ENCODE measurements at regions not wholly inside any gene's neighbourhood (a gene's known extent, or its start where the extent isn't known, plus 50 kb on each side); places are given as distances from the start of the nearest gene placed in this dataset.

DNA sequence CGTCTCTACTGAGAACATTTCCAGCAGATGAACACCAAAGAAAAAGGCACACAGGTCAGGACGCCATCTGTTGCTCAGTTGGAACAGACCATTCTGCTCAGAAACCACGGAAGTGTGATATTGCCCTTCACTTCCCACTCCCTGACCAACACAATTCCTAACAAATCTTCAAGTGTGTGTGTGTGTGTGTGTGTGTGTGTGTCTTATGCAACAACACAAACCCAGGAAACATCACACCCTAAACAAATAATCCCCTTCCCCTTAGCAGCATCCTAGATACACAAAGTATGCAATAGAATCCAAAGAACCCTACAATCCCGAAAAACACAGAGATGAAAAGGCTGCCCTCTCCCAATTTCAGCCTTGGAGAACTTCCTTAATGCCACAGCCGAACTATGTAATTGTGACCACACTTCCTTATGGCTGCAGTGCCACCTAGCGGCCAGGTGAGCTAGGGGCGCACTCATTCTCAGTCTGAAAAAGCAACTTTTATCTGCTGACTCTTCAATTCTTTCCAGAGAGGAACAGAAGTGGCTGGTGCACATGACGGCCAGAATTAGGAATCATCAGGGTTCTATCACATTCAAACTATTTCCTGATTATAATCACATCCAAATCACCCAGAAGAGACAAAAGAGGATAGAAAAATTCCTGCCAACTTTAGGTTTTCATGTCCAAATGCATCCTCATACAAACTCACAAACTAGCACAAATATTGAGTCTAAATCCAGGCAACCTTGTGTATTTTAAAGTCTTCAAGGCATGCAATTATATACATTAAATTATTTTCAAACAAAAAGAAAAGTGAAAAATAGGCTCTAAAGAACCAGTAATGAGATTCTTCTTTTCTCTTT is 164.9 kb downstream of the DHX15 start:
- peak; percentile 54 for DNase-seq (ENCODE audit: low read depth)

DNA sequence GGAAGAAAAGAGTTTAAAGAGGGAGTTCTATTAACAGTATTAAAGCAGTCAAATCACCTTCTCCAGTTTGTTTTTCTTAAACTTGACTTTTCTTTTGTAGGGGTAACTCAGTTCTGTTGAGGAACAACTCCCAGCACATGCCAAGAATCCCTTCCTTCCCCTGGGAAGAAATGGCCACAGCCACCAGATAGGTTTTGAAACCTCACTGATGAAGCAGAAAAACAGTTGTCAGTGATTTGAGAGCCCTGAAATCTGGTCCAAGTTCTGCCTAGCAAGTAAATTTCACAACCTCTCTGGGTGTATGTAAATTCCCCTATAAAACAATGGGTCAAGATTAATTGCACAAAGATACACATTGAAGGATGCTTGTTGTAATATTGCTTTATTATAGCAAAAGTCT is 167.1 kb downstream of the DHX15 start:
- DNase-seq (ENCODE audit: low read depth) = no peak

DNA sequence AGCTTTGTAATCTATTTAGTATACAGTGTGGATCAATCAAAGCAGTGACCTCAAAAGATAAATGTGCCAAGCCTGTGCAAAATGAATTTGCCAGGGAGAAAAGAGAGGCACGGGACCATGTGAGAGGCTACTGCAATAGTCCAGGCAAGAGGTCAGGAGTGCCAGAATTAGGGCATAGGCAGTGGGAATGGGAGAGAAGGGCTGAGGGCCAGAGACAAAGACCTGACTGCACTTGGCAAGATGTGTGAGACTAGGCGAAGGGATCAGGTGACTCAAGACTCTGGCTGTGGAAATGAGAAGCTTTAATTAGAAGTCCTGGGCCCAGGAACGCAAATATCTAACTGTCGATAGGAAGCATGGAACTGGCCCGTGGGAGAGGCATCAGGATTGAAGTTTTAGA is 168.1 kb downstream of the DHX15 start:
- no peak for DNase-seq (ENCODE audit: low read depth)

DNA sequence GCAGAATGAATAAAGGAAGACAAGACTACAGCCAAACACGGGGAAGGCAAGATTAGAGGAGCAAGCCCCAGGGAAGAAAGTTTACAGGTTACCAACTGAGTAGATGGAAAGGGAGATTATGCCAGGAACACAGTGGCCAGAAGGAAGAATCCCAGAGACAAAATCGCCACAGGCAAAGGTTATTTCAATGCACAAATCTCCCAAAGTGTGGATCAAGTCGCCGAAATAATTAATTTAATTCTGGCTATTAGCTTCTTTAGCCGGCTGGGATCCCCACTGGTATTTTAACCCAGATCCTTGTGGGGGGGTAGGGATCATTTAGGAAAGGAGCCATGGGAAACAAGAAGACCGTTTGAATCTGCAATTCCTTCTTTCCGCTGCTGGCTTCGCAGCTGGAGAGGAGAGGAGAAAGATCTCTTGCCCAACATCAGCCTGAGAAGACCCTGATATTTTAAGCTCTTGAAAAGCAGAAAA is 171.0 kb downstream of the DHX15 start:
- no peak for DNase-seq (ENCODE audit: low read depth)

DNA sequence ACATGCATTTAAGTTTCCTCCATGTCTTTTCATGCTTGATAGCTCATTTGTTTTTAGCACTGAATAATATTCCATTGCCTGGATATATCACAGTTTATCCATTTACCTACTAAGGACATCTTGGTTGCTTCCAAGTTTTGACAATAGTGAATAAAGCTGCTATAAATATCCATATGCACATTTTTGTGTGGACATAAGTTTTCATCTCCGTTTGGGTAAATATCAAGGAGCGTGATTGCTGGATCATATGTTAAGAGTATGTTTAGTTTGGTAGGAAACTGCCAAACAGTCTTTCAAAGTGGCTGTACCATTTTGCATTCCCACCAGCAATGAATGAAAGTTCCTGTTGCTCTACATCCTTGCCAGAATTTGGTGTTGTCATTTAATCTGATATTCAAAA is 172.5 kb downstream of the DHX15 start:
- no peak for DNase-seq (ENCODE audit: low read depth)

DNA sequence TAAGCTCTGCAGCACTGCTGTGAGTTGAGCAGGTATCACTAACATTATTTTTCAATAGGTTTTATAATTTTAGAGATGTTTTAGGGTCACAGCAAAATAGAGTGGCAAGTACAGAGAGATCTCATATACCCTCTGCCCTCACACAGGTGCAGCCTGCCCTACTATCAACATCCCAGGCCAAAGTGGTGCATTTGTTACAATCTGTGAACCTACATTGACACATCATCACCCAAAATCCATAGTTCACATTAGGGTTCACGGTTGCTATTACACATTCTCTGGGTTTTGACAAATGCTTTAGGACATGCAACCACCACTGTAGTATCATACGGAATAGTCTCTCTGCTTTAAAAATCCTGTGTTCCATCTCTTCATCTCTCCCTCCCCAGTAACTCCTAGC is 173.1 kb downstream of the DHX15 start:
- DNase-seq (ENCODE audit: low read depth) = no peak

DNA sequence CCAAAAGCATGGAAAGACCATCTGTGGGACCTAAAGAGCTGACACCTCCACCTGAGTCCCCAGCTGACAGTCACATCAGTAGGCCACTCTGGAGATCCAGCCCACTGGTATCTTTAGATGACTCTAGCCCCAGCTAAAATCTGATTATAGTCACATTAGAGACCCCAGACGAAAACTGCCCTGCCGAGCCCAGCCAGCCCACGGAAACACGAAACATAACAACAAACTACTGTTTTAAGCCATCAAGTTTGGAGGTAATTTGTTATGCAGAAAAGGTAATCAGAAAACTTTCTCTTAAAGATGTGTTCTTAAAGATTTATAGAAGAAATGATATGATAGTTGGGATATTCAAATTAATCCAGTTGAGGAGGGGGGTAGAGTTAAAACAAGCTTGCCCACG is 175.7 kb downstream of the DHX15 start:
- no peak for DNase-seq (ENCODE audit: low read depth)

DNA sequence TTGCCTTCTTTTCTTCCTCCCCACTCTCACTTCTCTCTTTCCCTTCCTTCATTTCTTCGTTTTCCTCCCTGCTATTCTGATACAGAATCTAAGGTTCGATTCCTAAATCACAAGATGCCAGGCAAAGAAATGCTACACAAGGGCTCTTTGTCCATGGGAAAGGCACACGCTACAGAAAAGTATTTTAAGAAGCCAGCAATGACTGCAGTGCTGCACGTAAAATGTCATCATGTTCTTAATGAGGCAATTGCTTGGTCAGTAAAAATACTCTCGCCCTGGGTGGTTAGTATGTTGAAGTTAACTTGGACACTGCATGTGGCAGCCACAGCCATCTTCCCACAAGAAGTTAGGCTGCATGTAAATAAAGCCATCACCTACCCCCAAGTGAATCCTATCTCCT is 178.4 kb downstream of the DHX15 start:
- no peak for DNase-seq (ENCODE audit: low read depth)

DNA sequence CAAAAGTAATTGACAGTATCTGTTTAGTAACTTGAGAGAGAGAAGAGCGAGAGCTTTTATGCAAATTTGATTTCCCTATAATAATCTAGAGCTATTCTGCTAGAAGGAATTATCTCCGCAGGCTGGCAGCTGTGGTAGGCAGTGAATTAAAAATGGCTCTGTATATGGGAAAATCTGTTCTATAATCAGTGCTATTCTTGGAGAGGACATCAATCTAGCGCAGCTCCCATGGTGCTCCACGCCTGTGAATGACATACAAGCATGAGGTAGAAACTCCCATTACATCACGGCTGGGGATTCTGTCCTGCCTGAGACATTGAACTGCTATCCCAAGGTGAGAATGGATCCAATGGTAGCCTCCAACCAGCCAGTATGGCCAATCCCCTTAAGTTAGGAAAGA is 179.0 kb downstream of the DHX15 start:
- DNase-seq (ENCODE audit: low read depth) = no peak

DNA sequence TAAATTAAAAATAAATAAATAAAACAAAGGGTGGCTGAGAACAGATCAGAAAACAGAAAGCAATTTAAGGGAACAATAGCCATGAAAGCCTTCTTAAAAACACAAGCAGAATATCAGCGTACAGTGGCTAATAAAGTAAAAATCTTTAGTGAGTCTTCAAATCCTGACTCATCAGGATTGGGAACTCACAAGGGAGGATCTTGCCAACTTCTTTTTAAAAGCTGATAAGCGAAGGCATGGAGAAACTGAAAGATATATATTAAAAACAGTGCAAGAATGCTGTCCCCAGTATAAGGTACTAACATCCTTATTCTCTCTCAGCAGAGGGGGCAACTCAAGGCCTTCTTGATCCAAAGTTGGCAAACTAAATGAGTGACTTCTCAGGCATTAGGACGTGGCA is 180.1 kb downstream of the DHX15 start:
- DNase-seq (ENCODE audit: low read depth) = no peak

DNA sequence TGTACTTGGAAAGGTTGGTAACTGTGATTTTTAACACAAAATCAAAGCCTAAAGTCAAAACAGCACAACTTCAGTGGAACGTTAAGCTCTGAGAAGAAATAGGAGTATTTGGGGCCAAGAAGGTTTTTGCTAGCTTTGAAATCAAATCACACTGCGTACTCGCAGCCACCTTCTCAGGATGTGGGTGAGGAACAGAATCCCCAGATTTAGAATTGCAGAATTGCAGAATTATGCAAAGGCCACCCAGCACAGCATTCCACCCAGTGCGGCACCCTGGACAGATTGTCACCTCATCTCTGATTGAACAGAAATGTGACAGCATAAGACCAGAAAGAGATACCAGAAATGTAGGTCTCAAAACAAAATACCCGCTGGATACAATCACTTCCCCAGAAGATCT is 181.1 kb downstream of the DHX15 start:
- DNase-seq (ENCODE audit: low read depth) = no peak

DNA sequence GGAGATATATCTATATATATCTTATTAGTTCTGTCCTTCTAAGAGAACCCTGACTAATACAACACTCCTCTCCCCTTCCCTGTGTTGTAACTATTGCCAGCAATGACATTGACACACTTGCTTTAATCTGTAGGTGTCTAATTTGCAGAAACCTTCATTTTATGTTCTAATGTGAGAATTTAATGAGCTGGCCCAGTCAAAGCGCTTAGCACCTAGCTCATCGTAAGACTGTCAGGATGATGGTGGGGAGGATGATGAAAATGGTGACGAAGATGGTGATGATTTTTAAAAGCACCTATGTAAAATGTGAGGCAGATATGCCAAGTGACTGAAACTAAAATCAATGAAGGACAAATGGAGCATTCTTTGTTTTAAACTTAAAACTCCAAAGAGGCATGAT is 183.8 kb downstream of the DHX15 start:
- DNase-seq (ENCODE audit: low read depth) = no peak

DNA sequence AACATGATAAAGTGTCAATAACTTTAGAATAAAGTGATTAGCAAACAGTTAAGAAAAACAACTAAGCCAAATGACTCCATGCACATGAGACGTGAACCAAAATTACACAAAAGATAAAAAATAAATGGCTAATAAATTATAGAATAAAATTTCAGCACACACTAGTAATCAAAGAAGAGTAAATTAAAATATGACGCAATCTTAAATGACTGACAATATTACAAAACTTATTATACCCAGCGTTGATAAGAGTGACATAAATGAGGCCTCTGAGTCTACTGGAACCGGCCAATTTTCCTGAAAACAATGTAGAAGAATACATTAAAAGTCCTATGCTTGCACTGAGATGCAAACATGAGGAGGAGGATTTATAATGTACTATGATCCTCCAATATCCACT is 187.4 kb downstream of the DHX15 start:
- DNase-seq (ENCODE audit: low read depth) = no peak

DNA sequence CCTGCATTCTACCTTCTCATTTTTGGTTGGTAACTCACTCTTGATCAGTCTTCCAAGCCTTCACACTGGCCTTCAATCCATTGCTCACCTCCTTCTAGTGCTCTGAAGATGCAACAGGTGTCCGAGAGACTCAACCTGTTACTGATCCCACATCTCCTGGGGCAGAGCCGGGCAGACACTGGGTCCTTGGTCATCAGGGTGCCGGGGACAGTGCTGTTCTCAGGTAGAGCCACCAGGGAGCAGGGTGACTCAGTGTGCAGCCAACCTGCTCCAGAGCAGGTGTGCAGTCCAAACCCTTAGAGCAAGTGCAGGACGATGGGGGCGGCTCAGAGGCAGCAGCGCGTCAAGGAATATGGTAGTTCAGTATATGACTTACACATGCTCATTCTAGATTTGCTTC is 188.4 kb downstream of the DHX15 start:
- no peak for DNase-seq (ENCODE audit: low read depth)

DNA sequence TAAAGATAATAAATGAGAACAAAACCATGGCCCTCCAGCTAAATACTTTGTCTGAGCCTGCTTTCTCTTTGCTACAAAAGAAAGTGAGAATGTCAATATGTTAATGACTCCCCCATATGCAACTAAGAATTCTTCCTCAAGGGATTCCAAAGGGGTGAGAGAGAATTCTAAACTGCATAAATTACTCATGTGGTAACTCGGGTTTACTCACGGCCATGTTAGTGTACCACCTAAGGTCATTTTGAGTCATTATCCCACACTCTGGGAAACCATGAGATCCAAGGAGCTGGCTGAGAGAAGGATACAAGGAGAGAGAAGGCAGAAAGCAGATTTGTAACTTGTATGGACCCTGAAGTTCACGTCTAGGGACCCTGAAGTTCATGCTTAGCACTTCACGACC is 190.3 kb downstream of the DHX15 start:
- peak; percentile 14 for DNase-seq (ENCODE audit: low read depth)

DNA sequence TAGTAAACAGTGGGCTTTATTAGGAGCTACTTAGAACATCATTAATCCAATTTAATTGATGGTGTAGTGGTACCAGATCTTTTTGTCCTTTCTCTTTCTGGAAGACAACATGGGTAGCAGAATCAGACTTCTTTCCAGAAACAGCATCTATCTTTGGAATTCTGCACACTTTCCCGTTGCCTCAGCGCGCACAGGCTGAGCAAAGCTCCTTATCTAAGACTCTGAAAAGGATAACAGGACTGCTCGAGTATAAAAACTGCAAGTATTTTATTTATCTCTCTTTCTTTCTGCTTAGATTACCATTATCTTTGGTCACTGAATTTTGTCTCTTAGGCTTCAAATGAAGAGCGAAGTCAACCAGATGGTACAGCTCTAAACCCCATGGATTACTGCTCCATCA is 191.7 kb downstream of the DHX15 start:
- no peak for DNase-seq (ENCODE audit: low read depth)

DNA sequence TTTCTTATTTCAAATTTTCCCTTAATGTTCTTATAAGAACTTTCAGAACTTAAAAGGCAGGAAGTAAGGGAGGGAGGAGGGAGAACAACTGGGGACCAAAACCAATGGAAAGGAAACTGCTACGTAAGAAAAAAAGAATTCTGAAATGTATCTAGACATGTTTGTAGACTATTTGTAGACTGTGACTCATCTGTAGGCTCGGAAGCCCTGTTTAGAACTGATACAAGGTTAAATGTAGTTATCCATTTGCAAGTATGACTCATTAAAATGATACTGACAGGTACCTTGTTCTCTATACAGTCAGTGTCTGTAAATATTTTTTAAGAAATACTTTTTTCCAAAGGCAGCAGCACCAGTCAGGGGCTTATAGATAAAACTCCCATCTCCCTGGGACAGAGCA is 202.0 kb downstream of the DHX15 start:
- peak; percentile 16 for DNase-seq (ENCODE audit: low read depth)

DNA sequence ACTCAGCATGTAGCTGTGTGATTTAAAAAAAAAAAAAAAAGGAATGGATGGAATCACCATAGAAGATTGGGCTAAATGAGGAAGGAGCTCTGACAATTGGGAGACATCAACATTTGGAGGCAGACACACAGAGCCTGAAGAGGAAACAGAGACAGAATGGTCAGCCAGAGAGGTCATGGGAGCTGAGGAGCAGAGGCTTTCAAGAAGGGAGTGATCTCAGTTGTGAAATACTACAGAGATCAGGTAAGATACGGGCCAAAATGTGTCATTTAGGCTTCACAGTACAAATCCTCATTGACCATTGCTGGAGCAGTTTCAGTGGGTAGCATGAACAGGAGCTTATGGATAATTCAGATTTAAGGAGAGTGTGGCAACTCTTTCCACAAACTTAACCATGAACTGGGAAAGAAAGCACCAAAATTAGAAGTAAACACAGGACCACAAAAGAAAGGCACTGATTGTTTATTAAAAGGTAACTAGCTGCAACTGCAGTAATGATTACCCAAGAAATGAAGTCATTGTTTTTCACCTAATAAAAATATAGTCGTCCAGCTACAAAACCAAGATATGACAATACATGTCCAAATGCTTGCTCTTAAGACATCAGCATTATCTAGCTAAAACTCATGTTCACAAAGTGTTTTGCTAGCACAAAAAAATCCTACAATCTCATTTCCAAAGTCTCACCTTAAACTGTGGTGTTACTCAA is 203.2 kb downstream of the DHX15 start:
- DNase-seq (ENCODE audit: low read depth) = no peak

DNA sequence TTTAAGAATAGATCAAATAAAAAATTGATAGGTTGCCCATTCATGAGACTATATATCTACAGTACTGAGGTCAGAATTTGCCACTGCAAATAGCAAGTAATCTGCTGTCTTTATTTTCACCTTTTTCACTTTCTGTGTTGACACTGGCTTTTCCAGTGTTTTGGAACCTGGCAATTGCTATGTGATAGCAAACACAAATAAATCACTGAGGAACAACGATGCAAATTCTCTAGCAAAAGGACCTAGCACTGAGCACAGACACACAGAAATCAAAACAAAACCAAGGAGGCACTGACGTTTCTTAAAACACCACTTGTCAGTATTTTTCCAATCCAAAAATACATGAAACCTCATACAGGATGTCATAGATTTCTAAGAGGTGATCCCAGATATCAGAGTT is 210.7 kb downstream of the DHX15 start:
- no peak for DNase-seq (ENCODE audit: low read depth)

DNA sequence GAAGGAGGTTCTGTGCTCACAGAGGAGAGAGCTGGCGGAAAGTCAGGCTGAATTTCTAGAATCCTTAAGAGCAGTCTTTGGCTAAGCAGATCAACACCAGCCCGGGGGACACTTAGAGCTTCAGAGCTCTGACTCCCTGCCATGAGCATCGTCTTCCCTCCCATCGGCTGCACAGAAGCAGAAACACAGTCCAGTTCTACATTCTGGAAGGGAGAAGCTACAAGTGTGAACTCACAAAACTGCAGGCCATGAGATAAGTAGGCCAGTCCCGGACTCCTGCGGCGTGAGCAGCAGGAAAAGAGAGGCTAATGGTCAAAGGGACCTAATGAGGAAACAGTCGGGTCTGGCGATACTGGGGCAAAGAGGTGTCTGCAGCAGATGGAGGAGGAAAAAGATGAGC is 211.5 kb downstream of the DHX15 start:
- no peak for DNase-seq (ENCODE audit: low read depth)

DNA sequence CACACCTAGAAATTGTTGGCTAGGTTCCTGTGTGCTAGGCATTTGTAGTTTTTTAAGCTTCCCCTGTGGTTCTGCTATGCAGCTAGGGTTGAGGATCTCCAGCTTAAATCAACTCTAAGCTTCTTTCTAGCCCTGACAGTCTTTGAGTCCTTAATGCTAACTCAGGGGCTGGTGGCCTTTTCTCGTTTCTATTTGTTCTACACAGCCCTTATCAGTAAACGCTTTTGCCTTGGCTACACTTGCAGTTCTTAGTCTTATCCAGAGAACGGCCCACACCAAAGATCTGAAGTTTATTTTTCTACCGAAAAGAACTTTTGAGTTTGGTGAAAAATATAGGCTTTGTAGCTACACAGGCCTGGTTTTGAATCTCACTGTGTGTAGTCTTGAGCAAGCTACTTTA is 212.0 kb downstream of the DHX15 start:
- DNase-seq (ENCODE audit: low read depth) = no peak

DNA sequence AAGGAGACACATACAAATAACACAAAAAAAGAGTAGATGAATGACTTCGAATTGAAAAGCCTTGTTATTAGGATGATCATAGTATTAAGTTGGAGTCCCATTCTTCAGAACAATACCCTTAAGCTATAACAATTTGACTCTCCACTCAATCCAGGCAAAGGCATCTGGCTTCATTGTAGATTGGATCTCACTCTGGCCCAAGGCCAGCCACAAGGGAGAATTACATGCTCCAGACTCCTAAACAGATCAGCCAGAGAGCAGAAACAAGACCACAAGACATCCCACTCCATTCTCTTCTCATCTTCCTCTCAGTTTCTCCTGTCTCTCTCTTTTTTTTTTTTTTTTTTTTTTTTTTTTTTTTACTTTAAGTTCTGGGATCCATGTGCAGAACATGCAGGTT is 213.9 kb downstream of the DHX15 start:
- no peak for DNase-seq (ENCODE audit: low read depth)

DNA sequence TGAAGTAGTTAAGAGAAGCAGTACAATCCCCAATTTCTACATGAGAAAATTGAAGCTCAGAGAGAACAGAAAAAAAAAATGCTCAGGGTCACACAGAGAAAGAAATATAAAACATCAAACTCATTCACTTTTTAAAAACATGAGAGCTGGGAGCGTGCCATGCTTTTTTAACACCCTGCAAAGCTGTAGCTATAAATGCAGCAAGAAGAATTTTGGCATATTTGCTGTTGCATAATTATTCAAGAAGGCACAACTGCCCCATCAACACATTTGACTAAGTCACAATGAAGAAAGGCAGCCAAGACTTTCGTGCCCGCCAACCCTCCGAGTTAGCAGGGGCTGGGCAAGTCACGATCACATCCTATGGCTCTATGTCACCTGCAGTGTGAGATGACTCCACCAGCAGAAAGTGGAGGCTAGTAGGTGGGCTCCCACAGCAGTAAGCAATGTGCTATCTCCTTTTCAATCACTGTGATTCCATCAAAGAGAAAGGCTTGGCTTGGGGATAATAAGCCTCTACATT is 214.8 kb downstream of the DHX15 start:
- no peak for DNase-seq (ENCODE audit: low read depth)

Measured in RPMI7951 (cell line).